HepG2 (cell line): ENCODE measurements at regions not wholly inside any gene's neighbourhood (a gene's known extent, or its start where the extent isn't known, plus 50 kb on each side); places are given as distances from the start of the nearest gene placed in this dataset.

Experiments used
- ATAC-seq: fragments of 200-7000 bp; cut with Tn5 transposase; 3 replicates; pipeline ENCODE4 v1.9.1; 2020; ENCODE audit warnings: mild to moderate bottlenecking, moderate library complexity
- BruUV-seq: library from RNA; stranded (reverse); fragments of 400-500 nt; replicated peaks from 2 replicates; lab custom pipeline; 2021; lab: Mats Ljungman, UMichigan
- CTCF ChIA-PET: fragments of 300-600 bp; formaldehyde crosslinking; extraction: SDS; loops from one replicate; lab custom pipeline; 2021; ENCODE audit warnings: low total read pairs, inconsistent platforms, low intra/inter-chr PET ratio; lab: Yijun Ruan, JAX
- POLR2A ChIA-PET: fragments of 350-600 bp; sonication (Branson Sonifier 250); formaldehyde crosslinking; loops from one replicate; lab custom pipeline; 2020; ENCODE audit warnings: antibody characterized with exemption, inconsistent platforms; lab: Yijun Ruan, JAX
- DNase-seq: peaks from one replicate; pipeline ENCODE4 v3.0.0-alpha.2; 2015; ENCODE audit warnings: low spot score
- FAIRE-seq: peaks from 3 replicates; lab custom pipeline; 2011; peaks lifted over from hg19 to GRCh38; lab: Jason Lieb, UNC
- H2AFZ ChIP-seq: one replicate; pipeline ENCODE4 v1.6.1; 2011; ENCODE audit warnings: low read length, inconsistent platforms
- H3K27ac ChIP-seq: fragments of 300-600 bp; 3 replicates; pipeline ENCODE4 v1.8.0; 2011; ENCODE audit warnings: mixed run types, mild to moderate bottlenecking, mixed read lengths, low read length, inconsistent platforms; ENCODE audit not compliant: insufficient read depth; ENCODE audit errors: extremely low read length
- H3K27me3 ChIP-seq, 2 experiments: fragments of 200-600 bp in 1 of 2; 2 replicates in 1 of 2; 3 replicates in 1 of 2; pipeline versions ENCODE4 v1.6.0 to v1.8.0; 2011; ENCODE audit warnings: low read length in 2 of 2, mild to moderate bottlenecking in 2 of 2, moderate library complexity in 2 of 2, inconsistent platforms in 1 of 2; ENCODE audit not compliant: insufficient read depth in 2 of 2, control insufficient read depth in 1 of 2
- H3K36me3 ChIP-seq, 2 experiments: fragments of 200-600 bp in 1 of 2; replicated peaks in 1 of 2; 2 replicates in 1 of 2; 3 replicates in 1 of 2; pipeline versions ENCODE4 v1.5.1 to v1.8.0; 2011; ENCODE audit warnings: low read length in 2 of 2, inconsistent platforms in 1 of 2; ENCODE audit not compliant: insufficient read depth in 2 of 2, control insufficient read depth in 1 of 2
- H3K4me1 ChIP-seq: 2 replicates; pipeline ENCODE4 v1.5.1; 2012; ENCODE audit warnings: low read length, inconsistent platforms; ENCODE audit not compliant: insufficient read depth
- H3K4me2 ChIP-seq: 2 replicates; pipeline ENCODE4 v1.6.0; 2011; ENCODE audit warnings: low read depth, low read length, inconsistent platforms
- H3K4me3 ChIP-seq, 3 experiments: fragments of 200-600 bp in 1 of 3; sonication (generic), shearing (Covaris generic) in 1 of 3; replicated peaks in 1 of 3; 2 replicates each; pipeline ENCODE4 v1.5.1; 2011 to 2016; ENCODE audit warnings: low read length in 3 of 3, inconsistent platforms in 2 of 3, low read depth in 2 of 3, mild to moderate bottlenecking in 2 of 3, control low read depth in 1 of 3, mixed read lengths in 1 of 3; ENCODE audit not compliant: insufficient read depth in 1 of 3
- H3K79me2 ChIP-seq: one replicate; pipeline ENCODE4 v1.6.1; 2011; ENCODE audit warnings: low read length, inconsistent platforms; ENCODE audit not compliant: insufficient read depth
- H3K9ac ChIP-seq: 2 replicates; pipeline ENCODE4 v1.6.0; 2011; ENCODE audit warnings: mild to moderate bottlenecking, low read depth, low read length, inconsistent platforms; ENCODE audit not compliant: insufficient read depth
- H3K9me3 ChIP-seq: 2 replicates; pipeline ENCODE4 v1.5.1; 2012; ENCODE audit warnings: mild to moderate bottlenecking, low read length
- H4K20me1 ChIP-seq: 2 replicates; pipeline ENCODE4 v1.6.0; 2011; ENCODE audit warnings: inconsistent platforms, mild to moderate bottlenecking, low read length, moderate library complexity; ENCODE audit not compliant: insufficient read depth
- ARID5B ChIP-seq: IDR thresholded peaks from 2 replicates; pipeline ENCODE4 v1.4.0; 2020; ENCODE audit warnings: mild to moderate bottlenecking, missing genetic modification reagents
- CTCF ChIP-seq: sonication (generic); formaldehyde crosslinking; IDR thresholded peaks from 2 replicates; pipeline ENCODE4 v1.5.0; 2020; ENCODE audit warnings: mild to moderate bottlenecking, missing genetic modification reagents, moderate library complexity
- HOXA7 ChIP-seq: sonication (generic); formaldehyde crosslinking; IDR thresholded peaks from 2 replicates; pipeline ENCODE4 v1.8.1; 2022; ENCODE audit warnings: mild to moderate bottlenecking, missing genetic modification reagents, moderate library complexity
- NFYC ChIP-seq: IDR thresholded peaks from 2 replicates; pipeline ENCODE4 v1.6.1; 2016; ENCODE audit warnings: missing genetic modification reagents, missing compliant biosample characterization
- SP1 ChIP-seq, 2 experiments: fragments of 450-650 bp in 1 of 2; sonication (generic) in 1 of 2; formaldehyde crosslinking in 1 of 2; IDR thresholded peaks; 2 replicates each; pipeline versions ENCODE4 v1.4.0 to v1.6.1; 2016 to 2020; ENCODE audit warnings: missing genetic modification reagents in 1 of 2
- ZNF589 ChIP-seq: sonication (generic); formaldehyde crosslinking; conservative IDR thresholded peaks from 2 replicates; pipeline ENCODE4 v1.8.0; 2022; ENCODE audit warnings: mild to moderate bottlenecking, moderate library complexity, missing genetic modification reagents
- WGBS: methylation state at CpG from one replicate; pipeline ENCODE4 v1.1.6; 2017; ENCODE audit warnings: low lambda C conversion rate; 5-methylcytosine and 5-hydroxymethylcytosine counted together
- in situ Hi-C: cut with HindIII; loops from 2 replicates; pipeline ENCODE4 v1.10.0; 2017; ENCODE audit warnings: low pct_unique_long_range_greater_than_20kb; ENCODE audit not compliant: extremely low pct_ligation_motif_present
- intact Hi-C: fragments of 100-400 bp; cut with micrococcal nuclease; formaldehyde crosslinking; loops from one replicate; pipeline ENCODE4 v1.10.0; 2022; ENCODE audit not compliant: unreplicated experiment

- intact Hi-C loops = no loop called here
- Histone ChIP-seq H3K9me3 (no peaks in the 10 kb centered on the region), H3K4me3 (no peak overlapping the region)
- TF ChIP-seq HOXA7 (CRISPR knock-in tag) (no peak), ARID5B (CRISPR knock-in tag) (no peak), SP1 (IDR thresholded peaks at IDR 0.05) (no peak), SP1 (CRISPR knock-in tag; IDR thresholded peaks at IDR 0.05) (no peak), NFYC (CRISPR knock-in tag) (no peak), CTCF (CRISPR knock-in tag) (no peak), ZNF589 (no peak)
- TF ChIP-seq, all 625 proteins: peak for 0
- H3K27ac ChIP-seq = no peak overlapping the region
- ChIA-PET POLR2A (no interaction called here), CTCF (no interaction called here)
- 2% methylated on average over 2 of the region's 2 CpGs for WGBS
- H3K36me3 ChIP-seq = no peaks in the 10 kb centered on the region
- no peak overlapping the region for H3K4me2 ChIP-seq
- H3K9ac ChIP-seq = no peak overlapping the region
- no peak overlapping the region for H2AFZ ChIP-seq
- no peaks in the 10 kb centered on the region for H4K20me1 ChIP-seq
- H3K4me1 ChIP-seq = no peaks in the 10 kb centered on the region
- no peak for ATAC-seq
- no peaks in the 10 kb centered on the region for H3K79me2 ChIP-seq
- FAIRE-seq = no peak
- DNase-seq = no peak
- BruUV-seq = no TSS peak
- in situ Hi-C loops = loop anchor here (25.0 kb wide), 1 partner anchor 138 kb away; no protein-coding TSS in a partner anchor
- peaks cover 0 to 4% of the 10 kb centered on the region in 2 experiments; a peak in 1 of 5 replicates for H3K27me3 ChIP-seq
Measured at GRCh38 chr1:117275055-117275454, 64.3 kb upstream of the VTCN1 start.
